ENCODE measurements at regions not wholly inside any gene's neighbourhood (a gene's known extent, or its start where the extent isn't known, plus 50 kb on each side); places are given as distances from the start of the nearest gene placed in this dataset.

GRCh38 chr15:38709196-38709595 lies 144.6 kb upstream of the RASGRP1 start:
- TF ChIP-seq GATA3 (IDR thresholded peaks at IDR 0.05; ENCODE audit: low read depth, low read length) (no peak), GATA2 (IDR thresholded peaks at IDR 0.05; ENCODE audit: low read depth, low read length) (no peak)

Data from SH-SY5Y (cell line).